ENCODE measurements at regions not wholly inside any gene's neighbourhood (a gene's known extent, or its start where the extent isn't known, plus 50 kb on each side); places are given as distances from the start of the nearest gene placed in this dataset.

GRCh38 chr11:29914203-29914930 is 102.5 kb downstream of the KCNA4 start:
- no peak for DNase-seq (ENCODE audit: low read depth)
- H3K4me3 ChIP-seq (ENCODE audit: low read depth, low read length) = no peak overlapping the region
- no peak for TF ChIP-seq CTCF (IDR thresholded peaks at IDR 0.05; ENCODE audit: insufficient read depth, low read length)

GRCh38 chr11:29913352-29913751 is 103.5 kb downstream of the KCNA4 start:
- no peak for DNase-seq (ENCODE audit: low read depth)
- H3K4me3 ChIP-seq (ENCODE audit: low read depth, low read length) = no peak overlapping the region

GRCh38 chr11:29900382-29900781 is 116.4 kb downstream of the KCNA4 start:
- DNase-seq (ENCODE audit: low read depth) = no peak
- TF ChIP-seq CTCF (IDR thresholded peaks at IDR 0.05; ENCODE audit: insufficient read depth, low read length) = no peak
- no peak overlapping the region for H3K4me3 ChIP-seq (ENCODE audit: low read depth, low read length)

More at GRCh38 chr11:29913352-29913751, 103.5 kb downstream of the KCNA4 start:
- TF ChIP-seq CTCF (IDR thresholded peaks at IDR 0.05; ENCODE audit: insufficient read depth, low read length) = no peak

GRCh38 chr11:29879560-29879959 is 137.3 kb downstream of the KCNA4 start:
- H3K4me3 ChIP-seq (ENCODE audit: low read depth, low read length) = no peak overlapping the region
- DNase-seq (ENCODE audit: low read depth) = no peak
- no peak for TF ChIP-seq CTCF (IDR thresholded peaks at IDR 0.05; ENCODE audit: insufficient read depth, low read length)

- no peak for DNase-seq (ENCODE audit: low read depth)
- TF ChIP-seq CTCF (IDR thresholded peaks at IDR 0.05; ENCODE audit: insufficient read depth, low read length) = no peak
- H3K4me3 ChIP-seq (ENCODE audit: low read depth, low read length) = no peak overlapping the region
Observed at GRCh38 chr11:29876192-29876591, 140.6 kb downstream of the KCNA4 start.

- TF ChIP-seq CTCF (IDR thresholded peaks at IDR 0.05; ENCODE audit: insufficient read depth, low read length) = no peak
- H3K4me3 ChIP-seq (ENCODE audit: low read depth, low read length) = no peak overlapping the region
Observed at GRCh38 chr11:29847219-29847618, 169.6 kb downstream of the KCNA4 start.

More at GRCh38 chr11:29847219-29847618, 169.6 kb downstream of the KCNA4 start:
- DNase-seq (ENCODE audit: low read depth) = no peak
